HS-27A (cell line): ENCODE measurements at regions not wholly inside any gene's neighbourhood (a gene's known extent, or its start where the extent isn't known, plus 50 kb on each side); places are given as distances from the start of the nearest gene placed in this dataset.

Source experiments
- DNase-seq: peaks from one replicate; pipeline ENCODE4 v3.0.0-alpha.2; 2012; ENCODE audit warnings: low read depth, missing footprints

DNA sequence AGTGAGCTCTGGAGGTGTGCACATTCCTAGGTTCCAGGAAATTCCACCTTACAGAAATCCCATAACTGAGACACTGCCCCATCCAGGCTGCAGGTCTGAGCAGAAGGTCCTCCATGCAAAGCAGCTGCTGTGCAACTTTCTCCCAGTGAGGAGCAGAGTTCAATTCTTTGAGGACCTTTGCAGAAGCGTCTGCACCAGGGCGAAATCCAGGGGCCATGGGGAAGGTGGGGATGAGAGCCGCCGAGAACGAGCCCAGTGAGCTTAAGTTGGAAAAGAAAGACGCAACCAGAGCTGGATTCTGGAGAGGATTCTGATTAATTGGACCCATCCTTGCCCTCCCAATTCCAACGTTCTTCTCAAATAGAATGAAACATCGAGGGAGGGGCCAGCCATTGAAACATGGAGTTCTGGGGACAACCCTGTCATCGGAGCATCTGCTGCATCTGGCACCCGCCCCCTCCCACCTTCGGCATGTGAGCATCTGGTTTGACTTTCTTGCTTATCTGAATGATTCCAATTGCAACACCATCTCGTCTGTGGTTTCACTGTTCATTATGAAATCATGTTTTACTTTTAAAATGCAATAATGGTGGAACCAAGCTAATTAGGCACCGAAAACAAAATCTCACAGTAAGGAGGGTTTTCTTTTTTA lies 190.6 kb upstream of the FOXF1 start:
- DNase-seq = no peak

DNA sequence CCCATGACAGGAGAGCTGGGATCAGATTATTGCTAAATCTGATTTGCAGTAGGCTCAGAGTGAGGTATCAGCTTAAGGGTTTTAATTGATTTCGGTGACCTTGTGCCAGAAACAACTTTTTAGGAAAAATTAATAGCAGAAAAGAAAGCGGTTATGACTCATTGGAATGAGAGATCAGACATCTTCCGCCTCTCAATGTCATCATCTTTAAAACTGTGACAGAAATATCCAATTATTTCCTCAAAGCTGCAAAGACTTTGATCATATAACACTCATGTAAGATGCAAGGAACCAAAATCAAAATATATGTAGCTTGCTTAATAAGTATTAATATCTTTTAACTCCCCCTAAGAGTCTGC lies 190.1 kb upstream of the FOXF1 start:
- no peak for DNase-seq

DNA sequence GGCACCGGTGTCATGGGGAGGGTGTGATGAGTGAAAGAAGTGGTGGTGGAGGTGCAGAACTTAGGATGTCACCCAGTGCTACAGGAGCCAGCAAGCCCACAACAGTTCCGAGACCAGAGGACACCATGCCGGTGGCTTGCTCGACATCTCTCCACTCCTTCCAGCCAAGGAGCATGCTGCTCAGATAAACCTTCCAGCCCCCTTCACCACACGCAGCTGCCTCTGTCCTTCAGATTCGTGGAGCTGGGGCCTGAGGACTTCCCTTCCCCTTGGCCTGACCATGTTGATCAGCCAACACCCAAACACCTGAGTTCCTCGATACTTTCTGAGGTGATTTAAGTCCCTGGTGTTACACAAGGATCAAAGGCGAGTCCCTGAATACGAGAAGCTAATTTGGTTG lies 188.8 kb upstream of the FOXF1 start:
- DNase-seq = no peak

DNA sequence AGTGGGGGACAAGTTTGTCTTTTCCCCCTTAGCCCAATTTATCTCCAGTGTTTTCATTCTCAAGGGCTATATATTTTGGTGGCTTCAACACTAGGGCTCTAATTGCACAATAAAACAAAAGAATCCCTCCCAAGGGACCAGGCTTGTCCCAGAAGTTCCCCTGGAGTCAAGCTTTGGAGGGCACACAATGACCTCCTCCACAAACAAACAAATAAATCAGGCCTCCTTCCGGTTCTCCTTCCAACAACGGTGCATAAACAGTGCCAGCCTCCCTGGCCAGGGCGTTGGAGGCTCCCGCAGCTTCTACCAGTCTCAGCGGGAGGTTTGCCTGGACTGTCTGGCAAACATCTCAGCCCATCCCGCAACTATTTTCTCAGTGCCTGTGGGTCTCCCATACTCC lies 188.0 kb upstream of the FOXF1 start:
- DNase-seq = no peak

DNA sequence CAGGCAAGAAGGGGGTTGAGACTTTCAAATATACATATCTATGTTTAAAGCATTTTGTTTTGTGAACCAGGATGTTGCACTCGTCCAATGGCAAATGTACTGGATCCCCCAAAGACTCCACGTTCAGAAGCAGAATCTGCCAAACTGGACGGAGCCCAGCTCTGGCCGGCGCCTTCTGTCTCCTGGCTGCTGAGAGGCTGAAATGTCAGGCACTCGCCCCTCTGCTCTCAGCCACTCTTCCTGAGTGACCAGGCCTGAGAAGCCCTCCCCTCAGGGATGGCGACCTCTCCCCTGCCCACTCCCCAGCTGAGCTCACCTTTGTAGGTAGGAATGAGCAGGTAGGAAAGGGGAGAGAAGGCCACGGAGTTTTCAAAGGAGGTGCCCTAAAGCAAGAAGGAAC lies 187.5 kb upstream of the FOXF1 start:
- no peak for DNase-seq

DNA sequence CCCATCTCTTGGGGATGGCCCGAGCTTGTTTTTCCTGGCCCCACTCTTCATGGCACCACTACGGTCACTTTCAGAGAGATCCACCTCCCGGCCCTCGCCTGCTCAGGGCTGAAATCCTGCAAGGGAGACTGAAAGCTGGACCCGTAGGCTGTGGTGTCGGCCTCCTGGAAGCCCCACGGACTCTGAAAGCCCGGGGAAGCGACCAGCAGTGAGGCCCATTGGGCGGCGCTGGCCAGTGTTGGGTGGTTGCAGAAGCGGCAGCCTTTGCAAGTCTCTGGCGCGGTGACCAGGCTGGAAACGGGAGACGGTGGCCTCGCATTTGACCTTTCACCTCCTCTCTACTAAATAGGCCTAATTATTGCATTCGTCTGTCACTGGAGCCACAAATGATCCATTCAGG lies 186.0 kb upstream of the FOXF1 start:
- DNase-seq = no peak

DNA sequence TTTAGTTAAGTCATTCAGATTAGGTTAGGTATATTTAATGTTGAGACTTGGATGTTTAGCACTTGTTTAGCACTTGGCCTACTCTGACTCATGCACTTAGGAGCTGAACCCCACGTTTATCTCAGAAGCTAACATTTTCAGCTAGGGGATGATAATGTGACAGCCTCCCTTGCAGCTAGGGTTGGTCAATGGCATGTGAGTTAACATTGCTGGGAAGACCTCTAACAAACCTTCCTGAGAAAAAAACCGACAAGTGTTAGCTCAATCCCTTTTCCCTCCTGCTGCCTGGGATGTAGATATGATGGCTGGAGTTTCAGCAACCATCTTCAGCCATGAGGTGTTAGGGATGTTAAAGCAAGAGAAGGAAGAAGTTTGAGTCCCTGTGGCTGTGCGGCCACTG lies 185.0 kb upstream of the FOXF1 start:
- DNase-seq = no peak

DNA sequence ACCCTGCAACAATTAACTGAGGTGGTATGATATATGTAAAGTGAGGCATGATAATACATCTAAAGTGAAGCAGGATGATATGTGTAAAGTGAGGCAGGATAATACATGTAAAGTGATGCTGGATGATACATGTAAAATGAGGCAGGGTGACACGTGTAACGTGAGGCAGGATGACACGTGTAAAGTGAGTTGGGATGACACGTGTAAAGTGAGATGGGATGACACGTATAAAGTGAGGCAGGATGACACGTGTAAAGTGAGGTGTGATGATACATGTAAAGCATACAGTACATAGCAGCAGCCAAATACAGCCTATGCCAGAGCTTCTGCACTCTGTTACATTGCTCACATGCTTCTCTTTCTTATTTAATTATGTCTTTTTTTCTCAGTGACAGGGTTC lies 184.4 kb upstream of the FOXF1 start:
- no peak for DNase-seq

DNA sequence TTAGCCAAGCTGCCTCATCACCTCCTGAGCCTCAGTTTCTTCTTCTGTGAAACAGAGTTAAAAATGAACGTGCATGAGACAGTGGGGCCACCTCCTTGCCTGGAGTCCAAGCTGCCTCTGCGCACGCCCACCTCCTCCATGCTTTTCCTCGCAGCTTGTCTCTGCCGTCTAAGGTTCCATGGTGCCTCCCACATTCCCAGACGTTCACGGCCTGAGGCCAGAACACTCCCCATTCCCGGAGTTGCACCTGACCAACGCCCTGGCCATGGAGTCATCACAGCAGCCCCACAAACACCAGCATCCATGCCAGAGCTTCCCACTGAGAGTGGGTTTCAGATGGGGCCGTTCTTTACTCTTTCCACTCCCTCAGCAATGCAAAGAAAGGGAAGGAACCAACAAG lies 183.0 kb upstream of the FOXF1 start:
- no peak for DNase-seq

DNA sequence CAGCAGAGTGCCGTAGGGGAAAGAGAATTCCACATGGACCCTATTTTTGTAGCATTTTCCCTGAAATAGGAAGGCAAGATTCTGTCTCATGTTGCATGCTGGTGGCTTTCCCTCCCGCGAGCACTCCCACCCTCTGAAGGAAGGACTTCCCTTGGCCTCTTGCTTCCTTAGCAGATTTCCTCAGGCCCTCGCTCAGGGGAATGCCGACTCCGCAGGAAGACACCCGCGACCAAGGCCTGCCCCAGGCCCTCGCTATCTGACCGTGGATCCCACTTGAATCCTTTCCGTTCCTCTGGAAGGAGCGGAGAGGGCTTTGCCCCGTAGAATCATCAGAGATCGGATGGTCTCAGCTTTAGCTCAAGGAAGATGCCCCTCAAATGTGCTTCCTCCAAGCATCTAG lies 179.4 kb upstream of the FOXF1 start:
- DNase-seq = no peak

DNA sequence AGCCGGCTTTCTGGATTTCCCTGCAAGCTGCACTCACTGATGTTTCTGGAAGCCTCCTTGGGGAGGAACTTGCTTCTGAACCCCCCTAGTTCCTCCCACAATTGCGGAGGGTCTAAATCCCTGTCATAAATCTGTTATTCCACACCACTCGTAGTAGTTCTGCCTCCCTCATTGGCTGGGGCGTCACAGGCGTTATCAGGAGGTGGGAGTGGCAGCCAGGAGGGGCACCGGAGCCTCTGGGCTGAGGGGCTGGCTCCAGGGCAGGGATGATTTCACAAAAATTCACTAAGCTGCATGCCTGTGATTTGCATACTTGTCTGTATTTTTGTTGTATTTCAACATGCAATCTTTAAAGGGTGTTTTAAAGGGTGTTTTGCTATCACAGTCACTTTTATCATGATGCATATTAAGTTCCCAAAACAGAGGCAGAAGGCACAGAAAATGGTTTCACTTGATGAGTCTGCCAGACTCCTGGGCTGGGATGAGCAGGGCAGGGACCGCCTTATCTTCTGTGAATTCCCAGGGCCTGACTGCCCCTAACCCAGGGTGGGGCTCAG lies 176.2 kb upstream of the FOXF1 start:
- no peak for DNase-seq

DNA sequence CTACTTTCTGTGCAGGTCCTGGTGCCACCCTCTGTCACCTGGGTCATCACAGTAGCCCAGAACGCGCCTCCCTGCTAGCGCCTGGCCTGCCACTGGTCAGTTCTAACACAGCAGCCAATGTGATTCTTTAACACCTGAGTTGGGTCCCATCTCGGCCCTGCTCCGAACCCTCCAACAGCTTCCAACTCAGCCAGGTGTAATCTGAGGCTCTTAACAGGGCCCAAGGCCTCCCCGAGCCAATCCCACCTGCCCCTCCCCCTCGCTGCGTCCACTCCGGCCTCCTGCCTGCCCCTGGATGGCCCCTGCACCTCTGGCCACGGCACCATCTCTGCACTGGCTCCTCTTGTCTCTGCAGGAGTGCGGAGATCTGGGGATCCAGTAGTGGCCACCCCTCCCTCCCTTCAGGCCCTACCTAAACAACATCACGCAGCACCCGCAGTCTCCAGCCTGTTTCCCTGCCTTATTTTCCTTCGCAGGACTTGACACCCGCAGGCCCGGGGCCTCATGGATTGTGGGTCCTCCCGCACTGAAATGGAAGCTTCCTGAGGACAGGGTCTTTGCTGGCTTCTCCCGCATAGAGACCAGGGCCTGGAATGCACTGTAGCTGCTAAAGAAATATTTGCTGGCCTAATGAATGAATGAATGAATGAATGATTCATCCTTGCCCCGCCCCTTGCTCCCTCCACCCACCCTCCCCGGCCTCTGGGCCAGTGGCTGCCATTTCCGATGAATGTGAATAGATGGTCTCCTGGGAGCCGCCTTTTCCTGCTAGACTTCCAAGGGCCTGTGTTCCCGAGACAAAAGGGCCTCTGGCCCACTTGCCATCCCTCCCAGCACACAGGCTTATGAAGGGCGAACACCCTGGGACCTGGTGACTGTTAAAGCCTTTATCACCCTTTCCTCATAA lies 174.8 kb upstream of the FOXF1 start:
- DNase-seq = no peak

DNA sequence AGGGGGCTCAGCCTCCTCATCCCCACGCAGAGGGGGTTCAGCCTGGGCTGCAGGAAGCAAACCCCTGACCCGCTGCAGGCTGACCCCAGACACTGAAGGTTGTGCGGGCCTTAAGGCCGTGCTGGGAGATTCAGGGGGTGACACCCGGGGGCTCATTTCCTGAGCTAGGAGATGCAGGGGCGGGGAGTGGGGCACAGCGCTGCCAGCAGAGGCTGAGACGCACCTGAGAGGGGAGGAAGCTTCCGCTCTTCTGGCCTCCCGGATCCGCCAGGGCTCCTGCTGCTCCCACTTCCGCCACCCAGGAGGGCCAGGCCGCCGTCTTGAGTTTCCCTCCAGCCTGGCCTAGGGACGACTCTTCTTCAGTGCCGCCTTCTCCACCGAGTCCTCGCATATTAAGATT lies 173.2 kb upstream of the FOXF1 start:
- no peak for DNase-seq

DNA sequence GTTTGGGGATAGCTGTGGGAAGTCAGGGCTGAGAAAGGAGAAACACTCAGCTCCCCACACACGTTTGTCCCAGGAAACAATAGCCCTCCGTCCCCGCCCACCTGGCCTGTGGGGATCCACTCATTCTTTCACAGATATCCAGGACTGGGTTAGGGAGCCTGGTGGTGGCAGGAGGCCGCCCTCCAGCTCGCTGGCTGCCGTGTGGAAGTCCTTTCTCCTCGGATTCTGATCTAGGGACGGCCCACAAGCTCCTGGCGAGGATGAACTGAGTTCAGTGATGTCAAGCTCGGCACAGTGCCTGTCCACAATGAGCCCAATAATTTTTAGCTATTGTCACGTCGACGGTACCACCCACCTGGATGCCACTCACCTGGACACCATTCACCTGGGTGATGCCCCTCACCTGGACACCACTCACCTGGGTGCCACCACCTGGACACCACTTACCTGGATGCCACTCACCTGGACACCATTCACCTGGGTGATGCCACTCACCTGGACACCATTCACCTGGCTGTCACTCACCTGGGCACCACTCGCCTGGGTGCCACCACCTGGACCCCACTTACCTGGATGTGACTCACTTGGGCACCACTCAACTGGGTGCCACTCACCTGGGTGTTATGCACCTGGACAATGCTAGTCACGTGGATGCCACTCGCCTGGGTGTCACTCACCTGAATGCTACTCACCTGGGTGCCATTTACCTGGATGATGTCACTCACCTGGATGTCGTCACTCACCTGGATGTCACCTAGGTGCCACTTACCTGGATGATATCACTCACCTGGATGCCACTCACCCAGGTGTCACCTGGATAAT lies 172.5 kb upstream of the FOXF1 start:
- DNase-seq = no peak

DNA sequence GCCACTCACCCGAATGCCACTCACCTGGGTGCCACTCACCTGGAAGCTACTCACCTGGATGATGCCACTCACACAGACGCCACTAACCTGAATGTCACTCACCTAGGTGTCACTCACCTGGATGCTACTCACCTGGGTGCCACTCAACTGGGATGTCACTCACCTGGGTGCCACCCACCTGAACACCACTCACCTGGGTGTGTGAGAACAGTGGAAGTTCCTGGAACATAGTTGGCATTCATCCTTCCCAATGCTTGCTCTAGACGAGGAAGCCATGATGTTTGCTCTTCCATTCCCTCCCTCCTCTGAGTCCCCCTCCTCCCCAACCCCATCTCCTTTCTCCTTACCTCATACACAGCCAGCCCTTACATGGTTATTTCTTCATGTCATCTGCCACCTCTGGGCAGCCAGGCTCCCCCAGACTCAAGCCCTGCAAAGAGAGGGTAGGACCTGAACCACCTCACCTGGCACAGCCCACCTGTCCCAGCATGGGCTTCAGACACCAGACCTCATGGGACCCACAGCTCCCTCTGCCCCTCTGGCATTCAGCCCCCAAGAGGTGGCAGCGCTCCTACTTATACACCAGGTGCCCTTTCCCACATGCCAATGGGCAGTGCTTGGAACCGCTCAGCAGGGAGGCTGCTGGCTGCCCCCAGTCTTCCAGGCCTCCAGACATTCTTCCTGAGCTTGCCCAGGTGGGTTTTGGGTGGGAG lies 171.8 kb upstream of the FOXF1 start:
- DNase-seq = no peak

DNA sequence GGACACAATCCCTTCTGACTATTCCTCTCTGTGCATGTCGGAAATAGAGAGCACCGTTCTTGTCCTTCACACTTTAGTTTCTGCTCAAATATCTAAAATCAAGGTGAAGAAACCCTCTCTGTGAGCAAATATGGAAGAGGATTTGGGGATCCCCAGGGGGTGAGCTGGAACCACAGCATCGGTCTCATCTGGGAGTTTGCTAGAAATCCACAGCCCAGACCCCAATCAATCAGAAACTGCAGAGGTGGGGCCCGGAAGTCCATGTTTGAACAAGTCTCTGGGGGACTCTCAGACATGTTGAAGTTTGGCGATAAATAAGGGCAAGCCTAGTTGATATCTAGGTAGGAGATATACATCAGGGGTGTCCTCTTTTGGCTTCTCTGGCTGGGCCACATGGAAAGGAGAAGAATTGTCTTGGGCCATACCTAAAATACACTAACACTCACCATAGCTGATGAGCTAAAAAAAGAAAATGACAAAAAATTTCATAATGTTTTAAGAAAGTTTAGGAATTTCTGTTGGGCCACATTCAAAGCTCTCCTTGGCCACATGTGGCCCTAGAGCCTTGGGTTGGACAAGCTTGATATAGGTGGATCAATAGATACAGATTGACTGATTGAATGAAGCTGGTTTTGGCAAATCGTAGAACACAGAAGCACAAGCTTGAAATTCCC lies 168.0 kb upstream of the FOXF1 start:
- no peak for DNase-seq

DNA sequence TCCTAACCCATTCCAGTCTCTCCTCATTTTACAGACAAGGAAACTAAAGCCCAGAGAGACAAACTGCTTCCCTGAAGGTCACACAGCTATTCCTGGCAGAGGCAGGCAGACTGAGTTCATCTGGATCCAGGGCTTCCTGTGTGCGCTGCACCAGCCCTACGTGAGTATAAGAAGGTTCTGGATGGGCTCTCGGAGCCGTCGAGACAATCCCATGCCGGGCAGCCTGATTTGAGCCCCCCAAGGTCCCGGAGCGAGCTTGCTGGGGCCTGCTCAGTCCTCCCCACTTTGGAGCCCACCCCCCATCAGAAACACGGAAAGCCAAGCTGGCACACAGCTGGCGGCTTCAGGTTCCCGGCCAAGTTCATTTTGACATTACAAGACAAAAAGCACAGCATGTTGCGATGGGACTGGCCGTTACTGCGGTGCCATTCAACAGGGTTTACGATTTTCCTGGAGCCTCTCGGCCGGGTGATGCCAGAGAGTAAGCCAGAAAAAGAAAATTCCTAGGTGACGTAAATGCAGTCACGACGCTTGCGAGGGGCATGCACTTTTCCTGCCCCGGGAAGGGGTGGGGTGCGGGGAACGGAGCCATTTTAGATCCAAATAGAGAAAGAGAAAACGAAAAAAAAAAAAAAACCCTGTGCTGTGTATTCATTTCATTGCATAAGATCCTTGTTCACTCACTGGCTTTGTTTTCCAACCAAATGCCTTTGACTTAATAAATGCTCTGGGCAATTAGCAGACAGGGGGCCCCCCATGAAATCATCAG lies 167.1 kb upstream of the FOXF1 start:
- no peak for DNase-seq

DNA sequence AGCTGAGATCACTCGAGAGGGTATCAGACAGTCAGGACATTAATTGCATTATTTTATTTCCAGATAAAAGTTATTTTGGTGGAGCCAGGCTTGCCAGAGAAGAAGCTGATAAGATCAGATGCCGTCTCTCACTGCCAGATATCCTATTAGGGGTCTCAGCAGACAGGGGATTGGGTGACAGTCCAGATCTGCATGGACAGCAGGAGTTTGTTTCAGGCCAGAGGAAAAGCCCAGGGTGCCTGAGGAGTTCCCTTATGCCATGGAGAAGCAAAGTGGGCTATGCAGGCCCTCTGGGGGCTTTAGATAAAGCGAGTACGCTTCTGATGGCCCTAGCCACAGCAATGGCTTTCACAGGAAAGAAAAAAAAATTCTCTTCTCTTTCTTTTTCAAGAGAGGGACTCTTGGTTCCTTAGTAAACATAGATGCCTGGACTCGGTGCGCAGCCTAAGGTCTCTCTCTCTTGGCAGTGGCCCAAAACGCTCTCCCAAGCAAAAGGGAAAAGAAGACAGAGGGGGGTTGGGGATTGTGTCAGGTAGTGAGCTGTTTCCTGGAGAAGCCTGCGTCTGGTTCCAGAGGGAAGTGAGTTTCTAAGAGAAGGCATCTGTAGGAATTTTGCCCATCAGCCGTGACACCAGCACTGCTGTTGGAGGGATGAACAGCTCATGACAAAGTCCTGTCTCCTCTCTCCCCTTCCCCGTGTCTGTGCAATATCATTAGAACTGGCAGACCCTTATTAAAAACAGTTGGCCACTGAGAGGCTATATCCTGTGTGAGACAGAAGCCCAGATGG lies 166.3 kb upstream of the FOXF1 start:
- DNase-seq = no peak

DNA sequence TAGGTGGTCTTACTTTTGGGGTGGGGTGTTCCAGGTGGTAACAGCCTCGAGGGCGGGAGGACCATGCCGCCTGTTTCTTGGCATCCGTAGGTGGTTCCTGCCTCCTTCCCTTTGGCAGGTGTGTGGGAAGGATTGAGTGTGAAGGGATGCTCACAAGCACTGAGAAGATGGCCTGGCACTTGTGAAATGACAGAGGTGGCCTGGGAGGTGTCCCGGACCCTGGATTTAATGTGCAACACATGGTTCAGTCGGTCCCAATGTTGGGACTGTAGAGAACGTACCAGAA lies 165.8 kb upstream of the FOXF1 start:
- no peak for DNase-seq

DNA sequence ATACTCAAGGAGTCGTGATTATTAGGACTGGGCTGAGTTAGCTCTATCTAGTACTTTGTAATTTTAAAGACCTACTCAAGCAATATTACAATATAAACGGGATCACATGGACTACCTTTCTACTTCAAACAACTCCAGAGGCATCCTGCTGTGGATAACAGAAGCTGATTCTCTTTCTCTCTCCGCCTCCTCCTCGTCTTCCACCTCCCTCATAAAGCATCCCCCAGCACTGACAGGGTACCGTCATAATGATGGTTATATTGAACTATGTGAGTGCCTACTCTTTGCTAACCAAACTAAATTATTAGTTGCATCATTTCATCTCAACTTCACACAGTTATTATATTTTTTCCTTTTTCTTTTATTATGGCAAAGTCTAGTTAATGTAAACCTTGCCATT lies 165.4 kb upstream of the FOXF1 start:
- DNase-seq = no peak
